Osteocyte (in vitro differentiated cells): ENCODE measurements at regions not wholly inside any gene's neighbourhood (a gene's known extent, or its start where the extent isn't known, plus 50 kb on each side); places are given as distances from the start of the nearest gene placed in this dataset.
A peak's percentile ranks its signal among the peaks of the same experiment; 100 is the strongest.

Source experiments
- DNase-seq: peaks from one replicate; pipeline ENCODE4 v3.0.0; 2021; ENCODE audit warnings: mixed read lengths; ENCODE audit not compliant: unreplicated experiment; ENCODE audit errors: extremely low spot score
- H3K27ac Mint-ChIP-seq: one replicate; pipeline ENCODE4 v1.8.0; 2021; ENCODE audit warnings: mild to moderate bottlenecking, mixed read lengths; ENCODE audit not compliant: unreplicated experiment
- H3K27me3 Mint-ChIP-seq: one replicate; pipeline ENCODE4 v1.8.0; 2021; ENCODE audit warnings: mixed read lengths; ENCODE audit not compliant: unreplicated experiment
- H3K36me3 Mint-ChIP-seq: one replicate; pipeline ENCODE4 v1.8.0; 2021; ENCODE audit warnings: mixed read lengths; ENCODE audit not compliant: unreplicated experiment
- H3K4me1 Mint-ChIP-seq: one replicate; pipeline ENCODE4 v1.8.0; 2021; ENCODE audit warnings: mixed read lengths; ENCODE audit not compliant: unreplicated experiment
- H3K4me3 Mint-ChIP-seq: one replicate; pipeline ENCODE4 v1.8.0; 2021; ENCODE audit warnings: mild to moderate bottlenecking, moderate library complexity, mixed read lengths; ENCODE audit not compliant: unreplicated experiment
- H3K9me3 Mint-ChIP-seq: one replicate; pipeline ENCODE4 v1.8.0; 2021; ENCODE audit warnings: mixed read lengths; ENCODE audit not compliant: unreplicated experiment
- TF ChIP-seq, protein P1 (sequence below): fragments of 200-600 bp; sonication (generic); IDR thresholded peaks from 2 replicates; pipeline ENCODE4 v1.5.0; 2021; ENCODE audit warnings: antibody characterized with exemption, mild to moderate bottlenecking, moderate library complexity

GRCh38 chr22:27387561-27387960, 414.0 kb downstream of the MN1 start:
- peaks cover 22% of the 10 kb centered on the region for H3K4me1 Mint-ChIP-seq
- no peaks in the 10 kb centered on the region for H3K27me3 Mint-ChIP-seq
- peaks cover 4% of the 10 kb centered on the region for H3K36me3 Mint-ChIP-seq
- H3K27ac Mint-ChIP-seq, result no peak overlapping the region
- H3K9me3 Mint-ChIP-seq, result no peaks in the 10 kb centered on the region
- no peak overlapping the region for H3K4me3 Mint-ChIP-seq
- TF ChIP-seq, protein P1, sequence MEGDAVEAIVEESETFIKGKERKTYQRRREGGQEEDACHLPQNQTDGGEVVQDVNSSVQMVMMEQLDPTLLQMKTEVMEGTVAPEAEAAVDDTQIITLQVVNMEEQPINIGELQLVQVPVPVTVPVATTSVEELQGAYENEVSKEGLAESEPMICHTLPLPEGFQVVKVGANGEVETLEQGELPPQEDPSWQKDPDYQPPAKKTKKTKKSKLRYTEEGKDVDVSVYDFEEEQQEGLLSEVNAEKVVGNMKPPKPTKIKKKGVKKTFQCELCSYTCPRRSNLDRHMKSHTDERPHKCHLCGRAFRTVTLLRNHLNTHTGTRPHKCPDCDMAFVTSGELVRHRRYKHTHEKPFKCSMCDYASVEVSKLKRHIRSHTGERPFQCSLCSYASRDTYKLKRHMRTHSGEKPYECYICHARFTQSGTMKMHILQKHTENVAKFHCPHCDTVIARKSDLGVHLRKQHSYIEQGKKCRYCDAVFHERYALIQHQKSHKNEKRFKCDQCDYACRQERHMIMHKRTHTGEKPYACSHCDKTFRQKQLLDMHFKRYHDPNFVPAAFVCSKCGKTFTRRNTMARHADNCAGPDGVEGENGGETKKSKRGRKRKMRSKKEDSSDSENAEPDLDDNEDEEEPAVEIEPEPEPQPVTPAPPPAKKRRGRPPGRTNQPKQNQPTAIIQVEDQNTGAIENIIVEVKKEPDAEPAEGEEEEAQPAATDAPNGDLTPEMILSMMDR, result no peak
- DNase-seq, result peak; percentile 60

GRCh38 chr22:27388090-27388600, 413.4 kb downstream of the MN1 start:
- Mint-ChIP-seq H3K27ac (no peak overlapping the region), H3K27me3 (no peaks in the 10 kb centered on the region), H3K4me3 (no peak overlapping the region), H3K36me3 (peaks cover 4% of the 10 kb centered on the region), H3K9me3 (no peaks in the 10 kb centered on the region), H3K4me1 (peaks cover 22% of the 10 kb centered on the region)
- TF ChIP-seq, protein P1, result no peak
- DNase-seq, result peak; percentile 69

GRCh38 chr22:27389727-27390075, 411.9 kb downstream of the MN1 start:
- TF ChIP-seq, protein P1, result no peak
- no peak for DNase-seq
- no peak overlapping the region for H3K27ac Mint-ChIP-seq
- no peaks in the 10 kb centered on the region for H3K27me3 Mint-ChIP-seq
- no peaks in the 10 kb centered on the region for H3K9me3 Mint-ChIP-seq
- H3K4me1 Mint-ChIP-seq, result peaks cover 22% of the 10 kb centered on the region
- peaks cover 4% of the 10 kb centered on the region for H3K36me3 Mint-ChIP-seq
- H3K4me3 Mint-ChIP-seq, result no peak overlapping the region

DNA sequence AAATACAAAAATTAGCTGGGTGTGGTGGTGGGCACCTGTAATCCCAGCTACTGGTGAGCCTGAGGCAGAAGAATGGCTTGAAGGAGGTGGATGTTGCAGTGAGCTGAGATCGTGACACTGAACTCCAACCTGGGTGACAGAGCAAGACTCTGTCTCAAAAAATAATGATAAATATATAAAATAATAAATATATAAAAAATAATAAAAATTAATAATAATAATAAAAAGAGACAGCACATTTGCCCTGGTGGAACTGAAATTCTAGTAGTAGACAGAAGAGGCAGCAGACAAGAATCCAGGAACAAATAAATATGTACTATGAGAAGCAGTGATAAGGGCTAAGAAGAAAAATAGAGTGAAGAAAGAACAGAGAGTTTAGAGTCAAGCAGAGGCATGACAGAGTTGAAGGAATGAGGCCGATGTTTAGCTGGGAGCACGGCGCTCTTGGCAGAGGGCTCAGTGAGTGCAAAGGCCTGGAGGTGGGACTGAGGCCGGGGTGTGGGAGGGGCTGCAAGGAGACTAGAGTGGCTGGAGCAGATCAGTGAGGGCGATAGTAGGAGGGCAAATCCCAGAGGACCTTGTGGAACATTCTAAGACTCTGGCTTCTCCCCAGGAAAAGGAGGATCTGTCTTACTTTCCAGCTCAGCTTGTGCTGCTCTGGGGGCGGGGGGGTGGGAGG, 410.3 kb downstream of the MN1 start:
- TF ChIP-seq, protein P1, result peak; percentile 11
- no peak for DNase-seq
- H3K4me3 Mint-ChIP-seq, result no peak overlapping the region
- H3K36me3 Mint-ChIP-seq, result peaks cover 1% of the 10 kb centered on the region
- no peak overlapping the region for H3K27ac Mint-ChIP-seq
- peaks cover 20% of the 10 kb centered on the region for H3K4me1 Mint-ChIP-seq
- H3K27me3 Mint-ChIP-seq, result no peaks in the 10 kb centered on the region
- no peaks in the 10 kb centered on the region for H3K9me3 Mint-ChIP-seq

DNA sequence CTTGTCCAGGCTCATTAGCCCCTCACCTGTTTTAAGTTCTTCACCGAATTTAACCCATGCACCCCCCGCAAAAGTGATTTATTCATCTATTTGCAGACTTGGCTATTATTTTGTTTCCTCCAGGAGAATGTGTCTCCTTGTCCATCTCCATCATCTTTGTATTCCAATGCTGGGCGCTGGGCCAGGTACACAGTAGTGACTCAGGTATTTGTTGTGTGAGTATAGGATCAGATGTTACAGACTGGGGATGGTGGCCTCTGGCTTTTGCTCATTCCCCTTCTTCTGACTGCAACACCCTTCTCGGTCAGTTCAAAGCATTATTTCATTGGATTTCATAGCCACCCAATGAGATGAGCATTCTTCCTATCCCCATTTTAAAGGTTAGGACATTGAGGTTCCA, 408.2 kb downstream of the MN1 start:
- Mint-ChIP-seq H3K27ac (no peak overlapping the region), H3K36me3 (no peaks in the 10 kb centered on the region), H3K4me1 (peaks cover 22% of the 10 kb centered on the region), H3K9me3 (no peaks in the 10 kb centered on the region), H3K4me3 (no peak overlapping the region), H3K27me3 (no peaks in the 10 kb centered on the region)
- DNase-seq, result no peak
- TF ChIP-seq, protein P1, result no peak
